OCI-M2 (cell line): ENCODE measurements at regions not wholly inside any gene's neighbourhood (a gene's known extent, or its start where the extent isn't known, plus 50 kb on each side); places are given as distances from the start of the nearest gene placed in this dataset.
"Not testable (repeated sequence)": the region's sequence is repeated elsewhere in the genome, so short reads cannot be mapped to it uniquely, and the experiment has no call there.

Experiments used
- DNase-seq: peaks from one replicate; lab custom pipeline; 2025; ENCODE audit not compliant: unreplicated experiment; lab: John Stamatoyannopoulos, UW

DNA sequence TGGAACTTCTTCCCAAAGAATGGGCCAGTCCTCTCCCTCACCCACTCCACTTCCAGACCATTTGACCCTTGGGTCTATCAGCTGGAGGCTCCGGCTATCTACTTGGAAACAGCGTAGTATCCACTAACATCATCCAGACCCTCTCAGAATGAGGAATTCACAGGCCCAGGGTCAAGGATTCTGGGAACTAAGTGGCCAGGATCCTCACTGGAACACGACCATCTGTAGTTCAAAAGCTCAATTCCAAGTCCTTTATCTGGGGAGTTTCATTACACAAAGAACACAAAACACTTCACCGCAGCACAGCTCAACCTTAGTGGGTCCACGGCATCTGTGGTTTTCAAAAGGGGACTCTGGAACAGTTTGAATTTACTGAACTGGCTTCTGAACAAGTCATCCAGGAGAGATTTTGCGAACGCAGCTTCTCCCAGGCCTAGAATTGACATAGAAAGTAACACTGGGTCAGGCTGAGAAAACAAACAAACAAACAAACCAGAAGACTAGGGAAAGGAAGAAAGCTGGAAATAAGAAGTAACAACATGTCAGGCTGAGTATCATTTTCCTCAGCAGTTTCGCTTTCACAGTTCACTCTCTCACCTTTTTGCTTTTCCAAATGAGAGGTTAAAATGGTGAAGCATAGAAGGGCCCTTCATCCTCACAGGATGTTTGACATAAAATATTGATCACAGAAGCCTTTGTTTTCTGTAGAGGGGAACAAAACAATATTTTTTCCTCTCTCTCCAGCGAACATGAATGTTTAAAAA is 57.6 kb upstream of the USP6NL start:
- DNase-seq: no peak

- no peak for DNase-seq
Observed at GRCh38 chr10:11667756-11668155, 56.3 kb upstream of the USP6NL start.

DNA sequence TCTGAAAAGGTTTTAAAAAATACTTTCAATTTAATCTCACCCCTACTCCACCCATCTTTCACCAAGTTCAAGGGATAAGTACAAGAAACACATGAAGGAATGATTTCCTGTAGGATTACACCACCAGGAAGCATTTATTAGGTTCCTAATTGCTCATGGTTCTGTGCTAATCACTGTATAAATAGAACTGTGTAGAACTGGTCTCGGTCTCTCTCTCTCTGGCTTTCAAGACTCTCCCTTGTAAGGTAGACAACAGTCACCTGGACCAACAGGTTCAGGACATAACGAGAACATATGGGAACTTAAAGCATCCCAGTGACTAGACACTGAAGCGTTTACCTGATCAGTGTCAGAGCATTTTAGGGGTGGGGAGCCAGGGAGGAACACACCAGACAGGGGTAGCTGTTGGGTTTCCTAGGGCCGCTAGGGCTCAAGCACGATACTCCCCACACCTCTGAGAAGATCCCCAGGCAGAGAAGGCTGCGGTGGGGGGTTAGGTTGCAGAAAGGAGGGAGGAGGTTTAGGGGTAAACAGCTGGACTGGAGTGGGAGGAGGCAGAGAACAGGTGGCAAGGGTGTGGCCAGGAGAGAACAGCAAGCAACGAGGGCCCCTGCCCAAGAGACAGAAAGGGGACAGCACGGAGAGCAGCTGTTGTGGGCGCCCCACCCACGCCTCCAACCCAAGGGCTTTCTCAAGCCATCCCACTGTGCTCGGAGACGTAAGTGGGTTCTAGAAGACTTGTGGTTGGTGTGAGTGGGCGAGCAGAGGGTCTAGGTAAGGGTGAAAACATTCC is 52.5 kb upstream of the USP6NL start:
- DNase-seq: no peak

DNA sequence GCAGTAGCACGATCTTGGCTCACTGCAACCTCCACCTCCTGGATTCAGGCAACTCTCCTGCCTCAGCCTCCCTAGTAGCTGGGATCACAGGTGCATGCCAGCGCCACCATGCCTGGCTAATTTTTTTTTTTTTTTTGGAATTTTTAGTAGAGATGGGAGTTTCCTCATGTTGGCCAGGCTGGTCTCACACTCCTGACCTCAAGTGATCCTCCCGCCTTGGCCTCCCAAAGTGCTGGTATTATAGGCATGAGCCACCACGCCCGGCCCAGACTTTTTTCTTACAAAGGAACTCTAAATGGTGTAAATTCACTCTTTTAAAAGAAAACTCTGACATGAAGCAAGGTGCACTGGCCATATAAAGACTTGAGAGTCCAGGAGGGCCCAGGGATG is 51.7 kb upstream of the USP6NL start:
- DNase-seq: not testable (repeated sequence)

GRCh38 chr10:11661441-11661840 is 50.0 kb upstream of the USP6NL start:
- no peak for DNase-seq
